ENCODE measurements at regions not wholly inside any gene's neighbourhood (a gene's known extent, or its start where the extent isn't known, plus 50 kb on each side); places are given as distances from the start of the nearest gene placed in this dataset.
"Not testable (repeated sequence)": the region's sequence is repeated elsewhere in the genome, so short reads cannot be mapped to it uniquely, and the experiment has no call there.

- DNase-seq (no peak), ATAC-seq (ENCODE audit: insufficient read depth, low read depth) (no peak)
- Histone ChIP-seq H3K36me3 (ENCODE audit: insufficient read depth, low read length) (no peaks in the 10 kb centered on the region), H3K4me3 (ENCODE audit: low read depth in 1 of 2, low read length in 2 of 2) (no peak overlapping the region), H3K4me2 (ENCODE audit: insufficient read depth, low read length) (no peak overlapping the region), H2AFZ (ENCODE audit: low read depth, low read length) (no peak overlapping the region), H3K27me3 (ENCODE audit: insufficient read depth, low read length, poor library complexity) (no peaks in the 10 kb centered on the region), H4K20me1 (ENCODE audit: insufficient read depth, low read length) (no peaks in the 10 kb centered on the region), H3K27ac (ENCODE audit: low read length) (peak overlapping the region; percentile 100; the same call in 1 of the 2 replicates), H3K9me3 (ENCODE audit: insufficient read depth, low read length, severe bottlenecking) (no peaks in the 10 kb centered on the region), H3K9ac (ENCODE audit: low read depth, low read length) (no peak overlapping the region), H3K4me1 (ENCODE audit: insufficient read depth, low read length) (peaks cover 46% of the 10 kb centered on the region), H3K79me2 (ENCODE audit: insufficient read depth, low read length) (peaks cover 5% of the 10 kb centered on the region; the same call in 1 of the 2 replicates)
- TF ChIP-seq CTCF (IDR thresholded peaks at IDR 0.05; ENCODE audit: borderline replicate concordance, extremely low read depth, low read length, poor library complexity, severe bottlenecking) = no peak
- TF ChIP-seq EZH2 (IDR thresholded peaks at IDR 0.05; ENCODE audit: borderline replicate concordance, low read depth, low read length, severe bottlenecking) = no peak
Measured at GRCh38 chr9:136603901-136604814, 58.3 kb upstream of the NOTCH1 start.

GRCh38 chr9:136603216-136603615 is 57.4 kb upstream of the NOTCH1 start:
- Histone ChIP-seq H3K27ac (ENCODE audit: low read length) (peak overlapping the region; percentile 100), H3K4me3 (ENCODE audit: low read depth in 1 of 2, low read length in 2 of 2) (no peak overlapping the region), H3K4me1 (ENCODE audit: insufficient read depth, low read length) (peaks cover 47% of the 10 kb centered on the region), H4K20me1 (ENCODE audit: insufficient read depth, low read length) (no peaks in the 10 kb centered on the region), H2AFZ (ENCODE audit: low read depth, low read length) (no peak overlapping the region), H3K4me2 (ENCODE audit: insufficient read depth, low read length) (no peak overlapping the region), H3K9ac (ENCODE audit: low read depth, low read length) (no peak overlapping the region), H3K79me2 (ENCODE audit: insufficient read depth, low read length) (peaks cover 5% of the 10 kb centered on the region; the same call in 1 of the 2 replicates), H3K9me3 (ENCODE audit: insufficient read depth, low read length, severe bottlenecking) (no peaks in the 10 kb centered on the region), H3K36me3 (ENCODE audit: insufficient read depth, low read length) (no peaks in the 10 kb centered on the region), H3K27me3 (ENCODE audit: insufficient read depth, low read length, poor library complexity) (no peaks in the 10 kb centered on the region)
- ATAC-seq (ENCODE audit: insufficient read depth, low read depth) (no peak), DNase-seq (no peak)
- no peak for TF ChIP-seq EZH2 (IDR thresholded peaks at IDR 0.05; ENCODE audit: borderline replicate concordance, low read depth, low read length, severe bottlenecking)
- no peak for TF ChIP-seq CTCF (IDR thresholded peaks at IDR 0.05; ENCODE audit: borderline replicate concordance, extremely low read depth, low read length, poor library complexity, severe bottlenecking)

GRCh38 chr9:136602193-136602885 is 56.5 kb upstream of the NOTCH1 start:
- Histone ChIP-seq H3K9me3 (ENCODE audit: insufficient read depth, low read length, severe bottlenecking) (no peaks in the 10 kb centered on the region), H3K9ac (ENCODE audit: low read depth, low read length) (no peak overlapping the region; the same call in 1 of the 2 replicates), H3K79me2 (ENCODE audit: insufficient read depth, low read length) (peaks cover 8% of the 10 kb centered on the region; the same call in 1 of the 2 replicates), H3K4me2 (ENCODE audit: insufficient read depth, low read length) (no peak overlapping the region), H3K4me3 (ENCODE audit: low read depth in 1 of 2, low read length in 2 of 2) (no peak overlapping the region), H3K27me3 (ENCODE audit: insufficient read depth, low read length, poor library complexity) (no peaks in the 10 kb centered on the region), H3K36me3 (ENCODE audit: insufficient read depth, low read length) (no peaks in the 10 kb centered on the region), H4K20me1 (ENCODE audit: insufficient read depth, low read length) (no peaks in the 10 kb centered on the region), H3K4me1 (ENCODE audit: insufficient read depth, low read length) (peaks cover 56% of the 10 kb centered on the region), H3K27ac (ENCODE audit: low read length) (peak overlapping the region; percentile 100), H2AFZ (ENCODE audit: low read depth, low read length) (no peak overlapping the region)
- no peak for ATAC-seq (ENCODE audit: insufficient read depth, low read depth)
- no peak for TF ChIP-seq CTCF (IDR thresholded peaks at IDR 0.05; ENCODE audit: borderline replicate concordance, extremely low read depth, low read length, poor library complexity, severe bottlenecking)
- no peak for TF ChIP-seq EZH2 (IDR thresholded peaks at IDR 0.05; ENCODE audit: borderline replicate concordance, low read depth, low read length, severe bottlenecking)
- peak; percentile 55 for DNase-seq

- Histone ChIP-seq H3K27ac (ENCODE audit: low read length) (peak overlapping the region; percentile 100), H3K9ac (ENCODE audit: low read depth, low read length) (peak overlapping the region; percentile 32; the same call in 1 of the 2 replicates), H3K4me1 (ENCODE audit: insufficient read depth, low read length) (peaks cover 65% of the 10 kb centered on the region), H3K4me2 (ENCODE audit: insufficient read depth, low read length) (peak overlapping the region; percentile 58; the same call in 1 of the 2 replicates)
- not testable (repeated sequence) for H3K27me3 ChIP-seq (ENCODE audit: insufficient read depth, low read length, poor library complexity); H3K79me2 ChIP-seq (ENCODE audit: insufficient read depth, low read length); H3K9me3 ChIP-seq (ENCODE audit: insufficient read depth, low read length, severe bottlenecking); H2AFZ ChIP-seq (ENCODE audit: low read depth, low read length); H3K36me3 ChIP-seq (ENCODE audit: insufficient read depth, low read length); H3K4me3 ChIP-seq (ENCODE audit: low read depth in 1 of 2, low read length in 2 of 2); H4K20me1 ChIP-seq (ENCODE audit: insufficient read depth, low read length); ATAC-seq (ENCODE audit: insufficient read depth, low read depth); DNase-seq
Measured at GRCh38 chr9:136601250-136601973, 55.6 kb upstream of the NOTCH1 start.
